Erythroblast (primary cell): ENCODE measurements at regions not wholly inside any gene's neighbourhood (a gene's known extent, or its start where the extent isn't known, plus 50 kb on each side); places are given as distances from the start of the nearest gene placed in this dataset.

Experiments used
- GATA1 ChIP-seq: IDR thresholded peaks from 2 replicates; pipeline ENCODE4 v1.6.1; 2011; ENCODE audit warnings: low read depth, mild to moderate bottlenecking, control low read depth, low read length, moderate library complexity
- POLR2A ChIP-seq: IDR thresholded peaks from 2 replicates; pipeline ENCODE4 v1.6.1; 2011; ENCODE audit warnings: mild to moderate bottlenecking, low read length

GRCh38 chr3:168333410-168333935 is 237.7 kb upstream of the GOLIM4 start:
- TF ChIP-seq POLR2A = no peak
- no peak for TF ChIP-seq GATA1
